ENCODE measurements at regions not wholly inside any gene's neighbourhood (a gene's known extent, or its start where the extent isn't known, plus 50 kb on each side); places are given as distances from the start of the nearest gene placed in this dataset.

DNA sequence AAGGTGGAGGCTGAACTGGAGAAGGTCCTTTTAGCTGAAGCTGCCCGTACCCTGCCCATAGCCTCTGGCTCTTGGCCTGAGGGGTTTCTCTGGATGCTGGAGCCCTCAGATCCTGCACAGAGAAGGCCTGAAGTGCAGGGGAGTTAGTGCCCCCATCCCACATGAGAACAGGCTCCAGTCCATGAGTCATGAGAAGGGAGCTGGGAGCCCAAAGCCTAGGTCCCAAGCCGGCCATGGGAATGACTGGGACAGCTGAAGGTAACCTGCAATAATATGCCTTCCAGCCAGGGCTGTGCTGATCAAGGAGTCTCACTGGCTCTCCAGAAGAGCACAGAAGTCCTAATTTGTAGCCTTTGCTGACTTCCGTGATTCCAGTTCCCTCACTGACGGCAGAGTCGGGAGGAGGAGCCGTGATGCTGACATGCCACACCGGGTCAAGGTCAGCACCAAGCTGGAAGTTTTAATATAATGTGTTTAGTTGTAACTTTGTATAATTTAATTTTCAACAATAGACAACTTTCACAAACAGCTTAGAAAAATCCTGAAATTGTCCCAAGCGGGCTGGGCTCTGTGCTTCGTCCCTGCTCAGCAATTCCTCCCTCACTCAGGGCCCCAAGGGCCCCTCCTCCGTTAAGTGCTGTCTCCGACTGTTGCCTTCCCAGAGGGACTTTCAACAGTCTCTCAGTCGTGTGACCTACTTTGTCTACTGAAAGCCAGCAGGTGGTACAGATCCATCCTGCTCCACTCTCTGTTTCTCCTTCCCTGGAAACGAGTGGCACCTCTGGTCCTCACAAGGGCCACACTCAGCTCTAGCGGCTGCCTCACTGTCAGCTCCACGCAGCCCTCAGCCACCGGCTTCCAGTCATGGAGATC is 387.8 kb downstream of the GADD45G start:
- TF ChIP-seq, protein P1, sequence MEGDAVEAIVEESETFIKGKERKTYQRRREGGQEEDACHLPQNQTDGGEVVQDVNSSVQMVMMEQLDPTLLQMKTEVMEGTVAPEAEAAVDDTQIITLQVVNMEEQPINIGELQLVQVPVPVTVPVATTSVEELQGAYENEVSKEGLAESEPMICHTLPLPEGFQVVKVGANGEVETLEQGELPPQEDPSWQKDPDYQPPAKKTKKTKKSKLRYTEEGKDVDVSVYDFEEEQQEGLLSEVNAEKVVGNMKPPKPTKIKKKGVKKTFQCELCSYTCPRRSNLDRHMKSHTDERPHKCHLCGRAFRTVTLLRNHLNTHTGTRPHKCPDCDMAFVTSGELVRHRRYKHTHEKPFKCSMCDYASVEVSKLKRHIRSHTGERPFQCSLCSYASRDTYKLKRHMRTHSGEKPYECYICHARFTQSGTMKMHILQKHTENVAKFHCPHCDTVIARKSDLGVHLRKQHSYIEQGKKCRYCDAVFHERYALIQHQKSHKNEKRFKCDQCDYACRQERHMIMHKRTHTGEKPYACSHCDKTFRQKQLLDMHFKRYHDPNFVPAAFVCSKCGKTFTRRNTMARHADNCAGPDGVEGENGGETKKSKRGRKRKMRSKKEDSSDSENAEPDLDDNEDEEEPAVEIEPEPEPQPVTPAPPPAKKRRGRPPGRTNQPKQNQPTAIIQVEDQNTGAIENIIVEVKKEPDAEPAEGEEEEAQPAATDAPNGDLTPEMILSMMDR (IDR thresholded peaks at IDR 0.05; ENCODE audit: partially characterized antibody, unreplicated experiment) = no peak
- Mint-ChIP-seq H3K36me3 (ENCODE audit: unreplicated experiment) (no peaks in the 10 kb centered on the region), H3K4me1 (ENCODE audit: low read depth, unreplicated experiment) (peaks cover 10% of the 10 kb centered on the region)

DNA sequence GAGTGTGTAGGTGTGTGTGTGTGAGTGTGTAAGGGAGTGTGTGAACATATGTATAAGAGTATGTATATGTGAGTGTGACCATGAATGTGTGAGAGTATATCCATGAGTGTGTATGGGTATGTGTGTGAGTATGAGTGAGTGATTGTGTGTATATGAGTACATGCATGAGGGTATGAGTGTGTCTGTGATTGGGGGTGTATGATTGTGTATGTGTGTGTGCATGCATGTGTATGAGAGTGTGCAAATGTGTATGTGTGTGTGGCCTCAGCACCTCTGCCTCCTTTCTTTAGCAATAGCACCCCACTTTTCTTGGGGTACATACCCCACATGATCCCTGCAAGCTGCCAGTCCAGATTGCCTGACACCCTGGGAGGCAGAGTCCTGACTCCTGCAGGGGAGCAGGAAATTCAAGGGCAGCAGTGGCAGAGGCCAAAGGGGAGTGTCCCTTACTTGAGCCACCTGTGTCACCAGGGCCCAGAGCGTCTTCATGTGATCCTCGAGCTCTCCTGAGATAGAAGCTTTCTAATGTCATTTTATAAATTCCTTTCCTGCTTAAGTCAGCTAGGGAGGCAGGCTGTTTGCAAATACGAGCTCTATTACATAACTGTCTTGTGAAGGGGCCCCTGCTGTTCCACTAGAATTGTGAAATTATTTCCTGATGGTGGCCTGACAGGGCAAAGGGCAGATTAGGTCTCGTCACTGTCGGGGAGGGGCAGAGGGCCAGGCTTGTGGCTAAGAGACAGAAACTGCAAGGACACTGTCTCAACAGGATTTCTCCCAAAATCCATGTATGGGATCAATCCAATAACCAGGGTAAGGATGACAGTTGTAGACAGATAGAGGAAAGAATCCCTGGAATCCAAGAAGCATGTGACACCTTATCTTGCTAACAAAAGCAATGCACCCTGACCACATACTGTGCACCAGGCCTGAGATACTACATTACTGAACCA is 389.1 kb downstream of the GADD45G start:
- no peak for DNase-seq
- H3K4me1 Mint-ChIP-seq (ENCODE audit: low read depth, unreplicated experiment) = peaks cover 10% of the 10 kb centered on the region

More for the DNA sequence above, 387.8 kb downstream of the GADD45G start:
- no peak for DNase-seq
- H3K27ac Mint-ChIP-seq (ENCODE audit: unreplicated experiment) = no peak overlapping the region
- H3K9me3 Mint-ChIP-seq (ENCODE audit: unreplicated experiment) = no peaks in the 10 kb centered on the region
- H3K4me3 Mint-ChIP-seq (ENCODE audit: unreplicated experiment) = no peak overlapping the region
- peaks cover 2% of the 10 kb centered on the region for H3K27me3 Mint-ChIP-seq (ENCODE audit: unreplicated experiment)

DNA sequence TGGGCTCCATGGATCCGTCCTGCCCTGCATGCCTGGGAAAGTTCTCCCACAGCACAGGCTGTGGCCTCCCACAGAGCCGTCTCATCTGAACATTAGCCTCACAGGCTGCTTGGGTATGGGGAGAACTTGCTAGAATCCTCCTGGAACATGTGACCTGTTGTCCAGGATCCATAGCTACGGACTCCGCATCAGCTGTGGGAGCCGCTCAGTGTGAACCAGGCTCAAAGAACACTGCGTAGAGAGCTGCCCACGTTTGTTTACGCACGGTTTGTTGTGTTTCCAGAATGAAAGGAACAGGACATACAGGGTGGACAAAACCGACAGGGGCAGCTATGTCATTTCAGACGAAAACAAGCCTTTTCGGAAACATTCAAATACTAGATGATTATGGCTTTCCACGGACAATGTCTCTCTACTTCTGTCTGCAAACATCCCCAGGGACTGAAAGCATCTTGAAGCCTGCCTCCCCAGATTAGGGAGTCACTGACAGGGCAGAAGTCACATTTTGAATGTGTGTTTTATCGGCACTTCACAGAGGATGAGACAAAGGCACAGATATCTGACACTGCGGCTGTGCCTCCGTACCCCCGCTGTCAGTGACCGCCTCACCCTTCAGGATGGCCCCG is 390.3 kb downstream of the GADD45G start:
- peaks cover 2% of the 10 kb centered on the region for H3K27me3 Mint-ChIP-seq (ENCODE audit: unreplicated experiment)
- H3K36me3 Mint-ChIP-seq (ENCODE audit: unreplicated experiment) = no peaks in the 10 kb centered on the region
- no peak overlapping the region for H3K27ac Mint-ChIP-seq (ENCODE audit: unreplicated experiment)
- H3K9me3 Mint-ChIP-seq (ENCODE audit: unreplicated experiment) = no peaks in the 10 kb centered on the region
- H3K4me3 Mint-ChIP-seq (ENCODE audit: unreplicated experiment) = no peak overlapping the region
- H3K4me1 Mint-ChIP-seq (ENCODE audit: low read depth, unreplicated experiment) = peaks cover 12% of the 10 kb centered on the region
- TF ChIP-seq, protein P1 (IDR thresholded peaks at IDR 0.05; ENCODE audit: partially characterized antibody, unreplicated experiment) = no peak
- no peak for DNase-seq

More for the DNA sequence above, 389.1 kb downstream of the GADD45G start:
- TF ChIP-seq, protein P1 (IDR thresholded peaks at IDR 0.05; ENCODE audit: partially characterized antibody, unreplicated experiment) = no peak
- H3K27me3 Mint-ChIP-seq (ENCODE audit: unreplicated experiment) = peaks cover 2% of the 10 kb centered on the region
- no peaks in the 10 kb centered on the region for H3K36me3 Mint-ChIP-seq (ENCODE audit: unreplicated experiment)
- no peak overlapping the region for H3K27ac Mint-ChIP-seq (ENCODE audit: unreplicated experiment)
- H3K9me3 Mint-ChIP-seq (ENCODE audit: unreplicated experiment) = no peaks in the 10 kb centered on the region
- no peak overlapping the region for H3K4me3 Mint-ChIP-seq (ENCODE audit: unreplicated experiment)

DNA sequence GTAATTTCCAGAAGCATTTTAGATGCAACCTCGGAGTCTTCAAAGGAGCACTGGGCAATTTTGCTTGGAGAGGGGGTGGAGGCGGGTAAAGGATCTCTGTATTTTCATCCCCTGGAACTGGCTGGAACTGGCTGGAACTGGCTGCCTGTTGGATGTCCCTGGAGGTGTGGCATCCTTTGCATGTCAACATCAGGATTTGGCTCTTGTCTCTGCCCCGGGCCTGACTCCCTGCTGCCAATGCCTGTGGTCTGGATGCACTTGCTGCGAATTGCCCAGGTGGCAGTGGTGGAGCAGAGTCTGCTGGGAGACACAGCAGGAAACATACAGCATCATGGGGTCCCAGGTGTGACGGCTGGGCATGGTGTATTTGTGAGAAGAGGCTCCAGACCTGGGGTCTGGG is 391.3 kb downstream of the GADD45G start:
- no peak for DNase-seq
- Mint-ChIP-seq H3K4me3 (ENCODE audit: unreplicated experiment) (no peak overlapping the region), H3K9me3 (ENCODE audit: unreplicated experiment) (no peaks in the 10 kb centered on the region), H3K4me1 (ENCODE audit: low read depth, unreplicated experiment) (peaks cover 21% of the 10 kb centered on the region), H3K36me3 (ENCODE audit: unreplicated experiment) (no peaks in the 10 kb centered on the region), H3K27me3 (ENCODE audit: unreplicated experiment) (peaks cover 2% of the 10 kb centered on the region), H3K27ac (ENCODE audit: unreplicated experiment) (no peak overlapping the region)
- TF ChIP-seq, protein P1 (IDR thresholded peaks at IDR 0.05; ENCODE audit: partially characterized antibody, unreplicated experiment) = no peak

Data from glutamatergic neuron (in vitro differentiated cells).